Stimulated activated naive CD4-positive, alpha-beta T cell treated with Interleukin-2 at 50 U/mL for 16 hours (primary cell): ENCODE measurements at regions not wholly inside any gene's neighbourhood (a gene's known extent, or its start where the extent isn't known, plus 50 kb on each side); places are given as distances from the start of the nearest gene placed in this dataset.

ENCODE experiments used
- DNase-seq: peaks from one replicate; lab custom pipeline; 2025; lab: John Stamatoyannopoulos, UW

DNA sequence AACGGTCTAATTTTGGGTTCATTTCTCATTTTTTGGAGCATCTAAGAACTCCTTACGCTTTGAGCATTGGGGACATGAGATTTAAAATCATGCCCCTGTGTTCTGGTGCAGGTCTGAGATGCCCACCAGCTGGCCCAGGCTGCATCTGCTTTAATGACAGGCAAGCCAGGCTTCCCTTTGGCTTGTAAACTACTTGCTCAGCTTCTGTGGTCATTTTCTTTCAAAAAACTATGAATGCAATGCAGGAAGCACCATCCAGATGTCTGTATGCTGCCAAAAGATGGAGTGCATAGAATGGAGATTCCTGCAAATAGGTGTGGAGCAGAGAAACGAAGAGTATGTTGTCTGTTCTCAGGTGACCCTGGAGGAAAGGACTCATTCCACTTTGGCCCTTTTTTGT is 399.9 kb upstream of the ADAMTSL1 start:
- DNase-seq, result no peak

DNA sequence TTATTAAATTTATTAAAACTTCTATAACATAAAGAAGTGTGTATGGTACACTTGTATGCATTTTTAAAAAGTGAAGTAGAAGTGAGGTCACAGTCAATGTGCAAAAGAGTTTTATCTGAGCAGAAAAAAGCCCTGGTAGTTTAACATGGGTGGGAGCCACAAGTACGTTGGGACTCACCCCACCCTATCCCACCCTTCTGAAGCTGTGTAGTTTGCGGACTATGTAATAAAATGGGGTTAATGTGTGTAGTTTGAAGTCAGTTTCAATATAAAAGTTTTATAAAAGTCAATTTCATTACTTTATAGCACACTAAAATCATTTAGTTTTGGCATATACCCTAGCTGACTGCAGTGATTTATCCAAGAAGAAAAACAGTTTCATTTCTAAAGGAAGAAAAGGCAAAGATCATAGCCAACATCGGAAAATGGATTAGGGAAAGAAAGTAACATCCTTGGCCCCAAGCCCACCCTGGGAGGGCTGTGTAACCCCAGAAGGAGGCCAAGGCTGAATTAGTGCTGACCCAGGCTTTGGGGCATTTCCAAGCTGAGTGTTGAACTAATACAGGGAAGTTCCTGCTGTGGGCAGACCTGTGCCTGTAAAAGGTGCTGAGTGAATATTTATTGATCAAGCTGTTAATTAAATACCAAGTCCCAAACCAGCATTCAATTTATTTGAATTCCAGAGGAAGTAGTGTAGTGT is 398.6 kb upstream of the ADAMTSL1 start:
- DNase-seq, result no peak

DNA sequence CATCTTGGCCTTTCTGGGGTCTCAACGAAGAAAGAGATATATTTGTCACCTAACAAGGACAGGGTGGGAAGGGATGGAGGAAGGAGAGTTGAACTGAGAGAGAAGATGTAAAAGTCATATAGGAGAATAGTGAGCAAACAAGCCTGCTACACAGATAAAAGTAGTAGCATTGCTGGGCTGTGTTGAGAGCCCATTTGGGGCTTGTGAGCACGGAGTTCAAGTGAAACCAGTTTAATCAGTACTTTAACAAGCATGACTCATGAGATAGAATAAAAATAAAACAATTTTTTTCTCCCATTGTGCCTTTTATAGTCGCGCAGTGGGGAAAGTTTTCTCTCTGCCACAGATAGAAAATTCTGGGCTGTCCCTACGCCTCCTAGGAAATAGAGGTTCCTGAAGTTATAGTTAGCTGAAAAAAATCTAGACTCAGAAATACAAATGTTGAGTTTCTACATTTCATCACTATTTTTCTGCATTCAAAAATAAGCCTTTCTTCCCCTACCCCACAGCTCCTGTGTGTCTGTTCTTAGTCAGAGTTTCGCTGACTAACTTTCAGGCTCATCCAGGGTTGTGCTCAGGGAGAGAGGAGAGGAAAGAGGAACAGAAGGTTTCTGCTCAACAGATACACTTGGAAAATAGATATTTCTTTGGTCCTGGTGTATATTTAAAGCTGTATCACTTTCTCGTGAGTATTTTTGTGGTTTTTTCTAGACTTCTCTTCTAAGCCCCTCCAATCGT is 395.8 kb upstream of the ADAMTSL1 start:
- no peak for DNase-seq

GRCh38 chr9:18092138-18092537 is 381.8 kb upstream of the ADAMTSL1 start:
- no peak for DNase-seq

DNA sequence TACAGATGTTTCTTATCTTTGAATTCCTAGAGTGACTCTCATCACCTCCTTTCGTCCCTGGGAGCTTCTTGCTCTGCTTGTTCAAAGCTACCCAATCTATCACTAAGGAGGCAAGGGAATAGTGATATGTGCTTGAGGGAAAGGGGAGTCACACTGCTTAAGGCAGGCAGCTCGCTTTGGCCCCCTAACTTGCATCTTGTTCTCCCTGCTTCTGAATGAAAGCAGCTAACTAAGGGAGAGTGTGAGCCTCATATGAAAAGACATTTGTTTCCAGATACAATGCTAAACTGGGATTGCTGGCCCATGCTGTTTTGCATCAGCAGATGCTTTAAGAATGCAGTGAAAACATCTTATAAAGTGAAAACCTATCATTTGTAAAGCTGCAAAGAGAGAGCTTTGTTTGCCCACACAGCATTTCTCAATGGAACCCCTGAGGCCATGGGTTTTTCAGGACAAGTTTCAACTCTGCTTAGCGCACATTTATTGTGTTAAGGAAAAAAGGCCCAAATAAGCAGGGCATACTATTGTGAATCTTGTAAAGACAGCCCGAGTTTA is 367.9 kb upstream of the ADAMTSL1 start:
- DNase-seq, result no peak

- DNase-seq, result no peak
Observed at GRCh38 chr9:18109675-18110074, 364.3 kb upstream of the ADAMTSL1 start.

DNA sequence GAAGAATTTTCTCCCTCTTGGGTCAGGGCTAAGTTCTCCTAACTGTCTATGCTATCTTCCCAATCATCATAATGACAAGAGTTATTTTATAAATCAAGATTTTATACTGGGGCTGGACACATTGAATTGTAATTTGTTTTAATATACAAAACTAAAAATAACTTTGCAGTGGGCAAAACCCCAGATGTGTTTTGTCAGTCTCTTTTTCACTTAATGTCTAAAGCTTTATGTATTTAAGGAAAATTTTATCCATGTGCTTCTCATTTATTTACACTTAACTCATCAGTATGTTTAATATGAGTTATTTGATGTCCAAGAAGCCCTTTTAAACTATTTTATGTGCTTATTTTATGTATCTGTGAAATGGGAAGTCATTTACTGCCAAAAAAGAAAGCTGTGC is 362.8 kb upstream of the ADAMTSL1 start:
- DNase-seq, result no peak

DNA sequence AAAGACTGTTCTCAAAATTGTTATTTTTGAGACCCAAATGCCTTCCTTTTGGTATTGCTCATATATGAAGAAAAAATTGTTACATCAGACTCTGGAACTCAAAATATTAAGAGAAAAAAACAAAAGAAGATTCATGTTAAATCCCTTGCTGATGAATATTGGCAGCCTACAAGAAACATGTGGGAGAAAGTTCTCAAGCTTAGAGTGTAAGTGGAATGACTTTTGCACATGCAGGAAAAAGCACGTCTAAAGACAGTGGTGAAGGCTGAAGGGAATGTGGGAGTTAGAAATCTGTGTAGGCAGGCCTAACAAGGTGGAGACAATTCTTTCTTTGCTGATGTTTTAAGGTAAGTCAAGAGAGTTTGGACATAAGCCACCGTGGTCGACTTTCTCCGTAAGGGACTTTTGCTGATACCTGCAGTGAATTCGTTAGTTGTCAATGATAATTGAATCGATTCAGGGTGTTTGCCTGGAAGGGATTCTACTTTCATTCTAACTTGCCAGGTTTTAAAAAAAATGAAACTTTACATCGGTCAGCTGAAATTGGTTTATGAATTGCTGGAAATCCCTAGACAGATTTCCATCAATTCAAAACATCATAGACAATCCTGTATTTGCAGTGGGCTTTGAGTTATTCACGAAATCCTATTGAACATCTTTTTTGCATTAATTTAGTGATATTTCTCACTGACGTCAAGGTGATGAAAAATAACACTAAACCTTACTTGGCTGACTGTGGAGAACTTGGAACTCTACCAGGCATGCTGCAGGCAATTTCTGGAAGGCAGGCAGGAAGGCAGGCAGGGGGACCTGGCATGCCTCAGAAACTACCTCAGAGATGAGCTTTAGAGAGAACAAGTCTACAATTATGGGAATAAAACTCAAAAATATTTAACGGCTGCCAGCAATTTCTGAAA is 359.1 kb upstream of the ADAMTSL1 start:
- no peak for DNase-seq

GRCh38 chr9:18118268-18118667 is 355.7 kb upstream of the ADAMTSL1 start:
- DNase-seq, result no peak

- DNase-seq, result no peak
Observed at GRCh38 chr9:18122171-18122570, 351.8 kb upstream of the ADAMTSL1 start.

DNA sequence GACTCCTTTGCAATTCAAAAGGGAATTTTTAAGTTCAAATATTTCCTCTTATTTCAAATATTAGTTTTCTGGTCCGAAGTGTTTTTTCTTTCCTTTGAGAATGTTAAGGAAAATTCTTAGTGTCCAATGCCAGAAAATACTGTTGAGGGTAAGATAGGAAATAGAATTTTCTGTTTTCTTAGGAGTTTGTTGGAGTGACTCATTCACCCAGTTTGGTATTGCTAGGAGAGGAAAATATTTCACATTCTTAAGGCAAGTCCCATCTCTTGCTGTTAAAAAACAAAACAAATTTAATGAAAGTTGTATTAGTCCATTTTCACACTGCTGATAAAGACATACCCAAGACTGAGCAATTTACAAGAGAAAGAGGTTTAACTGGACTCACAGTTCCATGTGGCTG is 349.2 kb upstream of the ADAMTSL1 start:
- no peak for DNase-seq

DNA sequence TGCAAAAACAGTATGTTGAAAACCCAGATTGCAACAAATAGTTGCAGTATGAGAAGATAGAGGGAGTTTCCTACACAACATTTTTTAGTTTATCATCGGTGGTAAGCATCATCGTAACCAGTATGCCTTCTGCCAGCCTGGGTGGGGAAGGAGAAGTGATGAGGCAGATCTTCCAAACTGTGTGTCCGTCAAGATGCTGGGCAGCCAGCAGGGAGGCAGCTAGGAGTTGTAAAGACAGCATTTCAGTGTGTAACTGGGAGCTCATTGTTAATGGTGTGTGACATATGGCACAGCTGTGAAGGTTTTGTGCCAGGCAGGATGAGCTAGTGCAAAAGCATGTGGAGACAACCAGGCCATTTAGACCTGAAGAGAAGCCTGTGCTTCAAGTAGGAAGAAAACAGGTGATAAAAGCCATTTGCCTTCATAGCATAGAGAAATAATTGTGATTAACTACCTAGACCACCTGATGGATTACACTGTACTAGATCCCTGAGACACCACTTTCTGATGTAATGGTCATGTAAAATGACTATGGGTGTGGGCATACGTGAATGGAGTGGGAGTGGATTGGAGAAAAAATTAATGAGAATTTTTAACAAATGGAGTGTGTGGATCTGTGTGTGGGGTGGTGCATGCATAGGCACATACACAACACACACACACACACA is 347.0 kb upstream of the ADAMTSL1 start:
- DNase-seq, result no peak

DNA sequence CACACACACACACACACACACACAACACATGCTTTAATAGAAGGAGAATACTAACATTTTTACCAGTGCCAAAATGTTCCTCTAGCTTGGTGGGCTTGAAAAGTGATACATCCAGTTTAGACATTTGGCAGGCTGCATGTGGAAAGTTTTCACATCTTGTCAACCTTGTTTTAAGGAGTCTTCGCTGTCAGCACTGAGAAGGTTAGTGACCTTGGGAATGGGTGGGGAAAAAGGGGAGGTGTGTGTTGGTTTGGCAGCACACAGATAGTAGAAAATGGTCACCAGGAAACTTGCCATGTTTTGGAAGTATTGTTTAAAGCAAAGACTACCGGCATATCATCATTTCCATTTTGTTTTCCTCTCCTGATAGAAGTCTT is 346.5 kb upstream of the ADAMTSL1 start:
- no peak for DNase-seq

- DNase-seq, result no peak
Observed at GRCh38 chr9:18129809-18130334, 344.1 kb upstream of the ADAMTSL1 start.

GRCh38 chr9:18136354-18136994 is 337.5 kb upstream of the ADAMTSL1 start:
- no peak for DNase-seq

GRCh38 chr9:18137815-18138214 is 336.1 kb upstream of the ADAMTSL1 start:
- no peak for DNase-seq

DNA sequence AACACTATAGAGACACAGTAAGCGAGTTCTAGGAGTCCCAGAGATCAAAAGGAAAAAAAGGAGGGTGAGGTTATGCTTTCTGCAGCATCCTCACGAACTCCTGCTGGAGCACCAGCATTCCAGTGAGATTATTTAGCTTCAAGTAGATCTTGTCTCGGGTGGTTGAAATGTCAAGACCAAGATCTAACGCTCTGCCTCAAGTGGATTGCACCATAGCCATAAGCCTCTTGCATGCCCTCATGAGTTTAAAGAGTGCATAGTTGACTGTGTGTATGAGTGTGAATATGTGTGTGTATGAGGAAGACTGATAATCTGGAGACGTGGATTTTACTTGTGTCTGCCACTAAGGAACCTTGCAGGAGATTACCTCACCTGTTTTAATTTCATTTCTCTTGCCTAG is 335.3 kb upstream of the ADAMTSL1 start:
- DNase-seq, result no peak

- DNase-seq, result no peak
Observed at GRCh38 chr9:18141681-18142080, 332.3 kb upstream of the ADAMTSL1 start.

- DNase-seq, result no peak
Observed at GRCh38 chr9:18143073-18143745, 330.7 kb upstream of the ADAMTSL1 start.

- DNase-seq, result no peak
Observed at GRCh38 chr9:18146329-18146728, 327.6 kb upstream of the ADAMTSL1 start.
